ENCODE measurements at regions not wholly inside any gene's neighbourhood (a gene's known extent, or its start where the extent isn't known, plus 50 kb on each side); places are given as distances from the start of the nearest gene placed in this dataset.

DNA sequence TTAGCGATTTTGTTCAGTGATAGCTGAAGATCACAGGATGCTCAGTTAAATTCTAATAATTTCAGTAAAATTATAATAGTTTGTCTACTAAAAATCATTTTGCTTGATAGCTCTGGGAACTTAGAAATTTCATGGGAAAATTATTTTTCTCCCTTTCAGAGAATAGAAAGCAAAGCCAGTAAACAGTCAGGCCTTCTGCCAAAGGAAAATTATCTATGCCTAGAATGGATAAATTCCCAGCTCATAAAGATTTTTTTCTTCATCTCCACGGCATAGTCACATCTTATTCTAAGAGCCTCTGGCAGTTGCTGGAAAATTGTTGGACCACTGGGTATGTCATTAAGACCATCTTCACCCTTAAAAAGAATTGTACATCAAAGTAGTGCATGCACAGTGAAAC, 169.6 kb upstream of the ANO3 start:
- DNase-seq (ENCODE audit: low read depth in 2 of 2) = no peak

DNA sequence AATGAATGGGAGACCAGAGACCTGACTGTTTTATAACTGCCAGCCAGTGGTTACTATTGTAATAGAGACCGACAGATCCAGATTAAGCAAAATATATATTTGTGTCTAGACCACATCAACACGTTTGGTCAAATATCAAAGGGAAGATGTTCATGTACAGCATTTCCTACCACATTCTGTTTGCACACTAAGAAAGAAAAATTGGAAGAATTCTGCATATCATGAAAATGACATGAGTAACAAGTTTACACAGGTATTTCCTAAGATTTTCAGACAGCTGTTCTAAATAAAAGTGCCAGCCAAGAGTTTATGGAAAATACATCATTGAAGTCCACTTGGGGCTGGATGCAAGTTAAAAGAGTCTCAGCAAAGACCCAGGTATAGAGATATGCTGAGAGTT, 145.5 kb upstream of the ANO3 start:
- DNase-seq (ENCODE audit: low read depth in 2 of 2) = no peak

DNA sequence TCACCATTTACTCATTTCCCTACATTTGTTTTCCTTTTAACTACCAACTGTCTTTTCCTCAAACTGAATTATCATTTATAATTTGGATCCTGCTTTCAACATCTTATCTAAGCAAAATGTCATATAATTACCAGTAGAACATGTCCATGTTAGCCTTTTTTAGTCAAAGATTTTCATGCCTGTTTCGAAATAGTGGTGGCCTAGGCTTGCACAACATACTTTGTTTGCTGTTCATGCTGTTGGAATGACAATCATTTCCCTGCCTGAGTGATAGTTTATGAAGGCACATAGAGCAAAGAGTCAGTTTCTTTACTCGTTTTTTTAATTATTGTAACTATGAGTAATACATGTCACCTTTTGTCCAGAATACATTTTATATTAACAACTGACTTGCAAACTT, 144.3 kb upstream of the ANO3 start:
- DNase-seq (ENCODE audit: low read depth in 2 of 2) = no peak

DNA sequence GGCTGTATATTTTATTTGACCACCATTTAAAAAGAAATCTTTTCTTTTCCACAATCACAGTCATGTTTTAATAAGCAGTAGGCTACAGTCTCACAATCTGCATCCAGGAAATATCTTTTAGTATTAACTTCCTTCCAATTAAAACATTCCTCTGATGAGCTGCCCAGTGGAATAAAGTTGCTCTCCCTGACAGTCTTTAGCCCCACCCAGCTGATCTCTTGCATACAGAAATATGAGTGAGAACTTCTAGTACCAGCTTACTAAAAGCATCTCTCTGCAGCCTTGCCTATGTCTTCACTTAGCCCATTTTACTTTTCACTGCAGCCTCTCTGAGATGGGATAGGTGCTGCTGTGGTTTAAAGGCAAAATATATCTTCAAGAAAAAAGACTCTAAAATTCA, 143.4 kb upstream of the ANO3 start:
- DNase-seq (ENCODE audit: low read depth in 2 of 2) = no peak

DNA sequence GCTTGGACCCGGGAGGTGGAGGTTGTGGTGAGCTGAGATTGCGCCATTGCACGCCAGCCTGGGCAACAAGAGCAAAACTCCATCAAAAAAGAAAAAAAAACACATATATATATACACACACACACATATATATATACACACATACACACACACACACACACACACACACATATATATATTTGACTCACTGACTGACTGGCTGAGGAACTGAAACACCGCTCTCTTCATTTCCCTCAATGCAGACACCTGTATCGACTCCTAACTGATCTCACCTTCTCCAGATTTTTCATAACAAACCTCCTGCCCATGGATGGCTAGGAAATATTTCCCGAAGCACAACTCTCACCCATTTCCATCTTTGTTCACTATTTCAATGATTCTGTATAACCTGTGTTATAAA, 140.7 kb upstream of the ANO3 start:
- DNase-seq (ENCODE audit: low read depth in 2 of 2) = no peak

DNA sequence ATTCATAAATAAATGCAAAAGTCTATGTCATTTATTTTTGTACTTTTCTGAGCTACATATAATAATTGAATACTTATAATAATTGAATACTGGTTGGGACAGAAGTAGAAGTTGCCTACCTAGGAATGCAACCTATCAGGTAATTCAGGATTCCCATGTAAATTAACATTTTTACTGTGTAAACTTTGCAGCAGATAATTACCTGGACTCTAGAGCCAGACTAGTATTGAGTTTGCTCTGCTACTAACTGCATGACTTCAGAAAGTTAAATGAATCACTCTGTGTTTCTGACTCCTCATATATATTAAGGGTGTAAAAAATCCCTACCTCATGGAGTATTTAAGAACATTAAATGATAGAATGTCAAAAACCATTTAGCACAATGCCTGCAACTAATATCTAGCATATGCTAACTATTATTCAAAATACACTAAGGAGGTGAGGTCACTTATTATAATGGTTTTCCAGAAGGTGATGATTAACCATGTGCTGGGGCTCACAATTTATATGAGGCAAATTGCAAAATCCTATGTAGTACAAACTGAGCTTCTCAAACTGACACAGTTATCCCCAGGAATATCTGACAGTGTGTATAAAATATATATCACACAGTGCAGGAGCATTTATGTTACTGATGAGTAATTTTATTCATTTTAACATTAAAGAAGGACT, 138.1 kb upstream of the ANO3 start:
- no peak for DNase-seq (ENCODE audit: low read depth in 2 of 2)

DNA sequence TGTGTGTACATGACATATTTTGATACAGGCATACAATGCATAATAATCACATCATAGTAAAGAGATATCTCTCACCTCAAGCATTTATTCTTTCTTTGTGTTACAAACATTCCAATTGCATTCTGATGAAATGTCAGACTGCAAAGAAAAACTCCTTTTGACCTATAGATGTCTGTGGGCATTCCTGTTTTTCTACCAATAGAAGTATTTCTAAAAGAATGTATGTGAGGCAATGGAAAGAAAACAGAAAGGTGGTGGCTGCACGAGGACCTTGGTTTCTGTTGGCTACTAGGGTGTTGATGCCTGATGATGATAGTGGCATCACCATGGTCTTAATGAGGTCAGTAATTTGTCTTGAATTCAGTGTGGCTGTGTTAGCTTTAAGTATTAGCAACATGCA, 137.0 kb upstream of the ANO3 start:
- no peak for DNase-seq (ENCODE audit: low read depth in 2 of 2)

DNA sequence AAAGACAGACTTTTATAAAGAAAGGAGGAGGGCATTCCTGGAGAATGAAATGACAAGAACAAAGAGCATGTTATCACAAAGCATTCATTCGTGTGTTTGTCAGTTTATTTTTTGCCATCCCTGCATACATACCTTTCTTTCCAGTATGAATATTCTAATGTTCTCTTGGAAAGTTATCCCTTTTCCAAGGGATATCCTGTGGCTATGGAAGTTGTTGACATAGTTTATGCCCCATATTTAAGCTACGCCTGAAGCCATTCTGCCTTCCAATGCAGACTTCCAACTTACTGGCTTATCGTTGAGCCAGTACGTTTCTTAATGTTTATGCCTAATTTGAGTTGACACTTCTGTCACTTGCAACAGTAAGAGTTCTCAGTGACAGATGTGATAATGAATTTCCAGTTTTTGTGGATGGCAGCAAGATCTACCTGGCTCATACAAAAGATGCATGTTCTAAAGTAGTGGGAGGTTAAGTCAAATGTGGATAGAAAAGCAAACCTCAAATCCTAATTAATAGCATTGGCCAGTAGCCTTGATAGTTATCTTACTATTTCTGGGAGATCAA, 133.3 kb upstream of the ANO3 start:
- no peak for DNase-seq (ENCODE audit: low read depth in 2 of 2)

DNA sequence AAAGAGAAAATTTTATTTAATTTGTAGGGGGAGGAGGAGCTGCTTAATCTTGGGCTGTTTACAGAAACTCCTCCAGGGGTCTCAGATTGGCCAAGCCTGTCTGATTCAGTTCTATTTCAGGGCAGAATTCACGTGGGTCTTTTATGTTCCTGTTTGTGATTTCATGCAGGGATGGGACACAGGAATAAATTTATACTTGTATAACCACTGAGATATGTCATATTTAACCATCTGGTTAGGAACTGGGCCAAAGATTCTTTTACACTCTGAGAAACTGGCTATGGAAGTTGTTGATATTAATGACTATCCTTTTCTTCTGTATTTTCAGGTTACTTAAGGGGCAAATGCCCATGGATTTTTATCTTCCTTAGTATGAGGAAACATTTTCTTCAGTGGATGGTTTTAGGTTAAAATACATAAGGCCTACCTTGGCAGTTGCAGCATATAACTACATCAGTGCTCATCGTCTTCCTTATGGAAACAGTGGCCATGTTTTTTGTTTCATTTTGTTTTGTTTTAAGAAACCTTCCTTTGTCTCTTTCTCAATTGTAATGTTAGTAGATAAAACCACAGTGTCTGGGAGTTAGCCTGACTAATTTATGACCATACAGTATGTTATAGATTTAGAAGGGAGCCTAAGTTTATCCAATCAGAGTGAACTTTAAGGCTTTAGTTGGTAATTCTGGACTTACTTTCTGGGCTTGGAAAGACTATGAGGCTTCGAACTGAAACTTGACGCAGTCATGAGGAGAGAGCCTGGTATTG, 132.4 kb upstream of the ANO3 start:
- DNase-seq (ENCODE audit: low read depth in 2 of 2) = no peak

DNA sequence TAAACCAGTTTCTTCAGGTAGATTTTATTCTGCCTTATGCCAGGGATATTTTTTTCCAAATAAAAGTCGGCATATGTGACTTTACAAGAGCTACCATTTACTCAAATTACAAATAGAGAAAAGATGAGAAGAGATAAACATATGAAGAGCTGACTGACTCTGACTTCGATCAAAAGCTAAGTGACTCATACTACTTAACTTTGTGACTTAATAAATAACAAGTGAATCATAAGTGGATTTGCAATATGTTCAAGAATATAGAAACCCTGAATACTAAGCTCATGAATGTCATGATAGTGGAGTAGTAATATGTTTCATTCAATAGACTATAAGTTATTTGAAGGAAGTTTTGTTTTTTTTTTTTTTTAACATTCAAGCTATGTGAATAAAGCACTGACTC, 130.5 kb upstream of the ANO3 start:
- DNase-seq (ENCODE audit: low read depth in 2 of 2) = no peak

DNA sequence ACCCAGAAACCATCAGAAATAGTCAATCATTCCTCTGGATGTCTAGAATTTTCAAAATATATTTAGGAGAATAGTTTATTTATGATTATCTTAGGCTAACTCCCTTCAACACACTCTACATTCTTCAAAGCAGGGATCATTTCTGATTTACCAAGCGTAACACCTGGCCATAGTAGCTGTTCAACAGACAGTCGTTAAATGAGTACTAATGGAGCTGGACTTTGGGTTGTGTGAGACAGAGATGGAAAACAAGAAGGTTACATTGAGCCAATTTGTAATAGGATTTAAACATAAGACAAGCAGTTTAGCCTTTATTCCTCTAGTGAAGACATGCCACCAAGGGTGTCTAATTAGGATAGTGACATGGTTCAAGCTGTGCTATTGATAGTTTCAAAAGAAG, 129.2 kb upstream of the ANO3 start:
- no peak for DNase-seq (ENCODE audit: low read depth in 2 of 2)

DNA sequence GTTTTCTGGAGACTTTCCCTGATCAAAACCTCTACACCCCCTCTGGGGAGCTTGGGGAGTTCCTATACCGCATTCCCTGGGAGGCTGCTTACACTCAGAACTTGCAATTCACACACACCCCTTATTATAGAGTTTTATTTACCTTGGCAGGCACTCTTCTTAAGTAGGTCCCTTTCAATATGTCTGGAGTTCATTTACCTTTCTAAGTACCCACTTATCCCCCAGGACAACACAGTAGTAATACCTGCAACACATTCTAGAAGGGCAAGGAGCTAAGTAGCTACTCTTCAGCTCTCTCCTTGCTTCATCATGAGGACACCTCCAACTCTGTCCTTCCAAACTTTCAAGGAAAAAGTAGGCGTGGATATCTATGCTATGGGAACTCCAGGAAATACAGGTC, 127.8 kb upstream of the ANO3 start:
- no peak for DNase-seq (ENCODE audit: low read depth in 2 of 2)

DNA sequence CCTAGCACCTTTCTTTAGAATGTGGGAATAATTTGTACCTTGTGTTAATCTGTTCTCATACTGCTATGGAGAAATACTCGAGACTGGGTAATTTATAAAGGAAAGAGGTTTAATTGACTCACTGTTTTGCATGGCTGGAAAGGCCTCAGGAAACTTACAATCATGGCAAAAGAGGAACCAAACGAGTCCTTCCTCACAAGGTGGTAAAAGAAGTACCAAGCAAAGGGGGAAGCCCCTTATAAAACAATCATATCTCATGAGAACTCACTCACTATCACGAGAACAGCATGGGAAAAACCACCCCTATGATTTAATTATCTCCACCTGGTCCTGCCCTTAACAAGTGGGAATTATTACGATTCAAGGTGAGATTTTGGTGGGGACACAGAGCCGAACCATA, 127.1 kb upstream of the ANO3 start:
- DNase-seq (ENCODE audit: low read depth in 2 of 2) = no peak

DNA sequence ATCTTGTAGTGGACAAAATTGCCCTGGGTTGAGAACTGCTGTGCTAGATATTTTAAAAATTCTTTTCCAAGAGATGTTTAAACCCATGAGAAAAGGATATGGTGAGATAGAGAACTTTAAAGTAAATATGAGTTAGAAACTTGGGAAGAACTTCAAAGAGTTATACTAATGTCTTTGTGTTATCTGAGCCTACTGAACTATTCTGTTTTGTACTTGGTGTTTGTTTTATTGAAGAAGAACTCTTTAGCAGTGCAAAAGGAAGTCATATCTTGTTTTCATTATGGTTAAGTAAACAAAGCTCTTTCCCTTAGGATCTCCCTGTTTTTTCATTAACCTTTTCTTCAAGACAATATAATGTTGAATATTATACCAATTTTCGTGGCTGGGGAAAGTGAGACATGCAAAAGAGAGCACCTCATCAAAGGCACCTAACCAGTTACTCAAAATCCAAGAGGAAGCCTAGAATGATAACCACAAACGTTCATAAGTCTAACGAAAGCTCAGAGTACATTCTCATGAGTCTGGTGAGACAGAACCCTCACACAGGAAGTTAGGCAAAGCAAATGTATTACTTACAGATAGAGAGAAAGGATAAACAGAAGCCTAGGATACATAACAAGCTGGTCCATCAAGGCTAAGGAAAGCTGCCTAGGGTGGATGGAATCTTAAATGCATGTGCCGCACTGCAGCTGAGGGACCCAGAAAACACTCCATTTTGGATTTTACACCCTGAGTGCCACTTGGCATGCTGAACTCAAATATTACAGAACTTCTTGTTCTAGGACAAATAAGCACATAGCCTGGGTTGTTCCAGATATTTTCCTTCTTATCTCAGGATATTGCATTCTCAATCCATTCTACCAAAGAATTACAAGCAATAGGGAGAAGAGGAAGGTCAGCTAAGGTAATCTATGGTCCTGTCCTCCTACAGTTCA, 112.5 kb upstream of the ANO3 start:
- DNase-seq (ENCODE audit: low read depth in 2 of 2) = no peak

DNA sequence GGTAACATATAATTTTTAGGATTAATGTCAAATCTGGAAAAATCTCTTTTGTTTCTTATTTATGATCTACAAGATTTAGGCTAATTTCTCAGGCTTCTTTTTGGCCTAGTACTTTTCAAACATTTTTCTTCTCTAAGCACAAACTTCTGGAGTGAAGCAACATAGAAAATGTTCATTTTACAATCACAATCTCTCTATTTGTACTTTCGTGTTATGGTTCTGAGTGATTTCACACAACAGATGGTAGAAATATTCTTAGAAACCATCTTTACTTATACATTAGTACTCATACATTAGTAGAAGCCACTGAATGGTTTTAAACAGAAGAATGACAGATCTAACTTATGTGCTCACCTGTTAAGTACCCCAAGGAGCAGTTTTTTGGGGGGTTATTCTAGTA, 106.3 kb upstream of the ANO3 start:
- DNase-seq (ENCODE audit: low read depth in 2 of 2) = no peak

DNA sequence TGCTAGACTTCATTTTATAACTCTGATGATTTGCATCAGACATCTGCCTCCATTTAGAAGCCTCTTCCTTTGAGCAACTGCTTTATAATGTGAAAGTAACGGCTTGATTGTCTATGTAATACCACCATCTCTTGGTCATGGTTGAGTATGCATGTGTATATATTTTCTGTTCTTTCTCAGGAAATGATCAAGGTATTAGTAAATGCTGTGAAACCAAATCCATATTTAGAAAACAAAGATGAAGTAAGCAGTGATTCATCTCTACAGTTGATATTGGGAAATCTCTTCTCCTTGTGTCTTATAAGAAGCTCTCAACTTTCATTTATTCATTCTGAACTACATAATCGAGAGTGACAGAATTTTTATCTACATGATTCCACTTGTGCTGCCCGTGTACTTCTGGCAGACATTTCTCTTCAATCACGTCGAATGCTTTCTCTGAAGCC, 104.6 kb upstream of the ANO3 start:
- no peak for DNase-seq (ENCODE audit: low read depth in 2 of 2)

DNA sequence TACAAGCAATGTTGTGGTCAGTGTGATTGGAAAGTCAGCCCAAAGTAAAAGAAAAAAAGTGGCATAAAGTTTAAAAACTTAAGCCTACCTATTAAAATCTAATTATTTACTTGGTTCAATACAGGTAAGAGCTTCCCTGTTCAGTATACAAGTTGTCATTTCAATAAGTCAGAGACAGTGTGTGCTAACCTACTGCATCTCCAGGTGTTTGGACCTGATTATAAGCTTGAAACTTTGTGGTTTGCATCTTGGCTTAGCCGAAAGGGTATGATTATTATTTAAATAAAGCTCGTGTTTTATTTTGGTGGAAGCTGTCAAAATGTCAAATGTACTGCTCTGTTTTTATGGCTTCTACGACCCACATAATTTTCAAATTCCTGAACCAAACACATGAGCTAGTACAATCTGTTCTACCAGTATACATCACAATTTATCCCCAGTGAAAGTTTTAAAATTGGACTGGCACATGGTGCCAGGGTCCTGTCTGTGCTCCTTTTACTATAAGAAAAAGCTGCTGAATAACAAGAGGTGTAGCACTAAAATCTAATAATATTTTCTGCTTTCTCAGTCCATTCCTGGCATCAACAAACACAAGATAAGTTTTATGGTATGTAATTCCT, 103.9 kb upstream of the ANO3 start:
- DNase-seq (ENCODE audit: low read depth in 2 of 2) = no peak

DNA sequence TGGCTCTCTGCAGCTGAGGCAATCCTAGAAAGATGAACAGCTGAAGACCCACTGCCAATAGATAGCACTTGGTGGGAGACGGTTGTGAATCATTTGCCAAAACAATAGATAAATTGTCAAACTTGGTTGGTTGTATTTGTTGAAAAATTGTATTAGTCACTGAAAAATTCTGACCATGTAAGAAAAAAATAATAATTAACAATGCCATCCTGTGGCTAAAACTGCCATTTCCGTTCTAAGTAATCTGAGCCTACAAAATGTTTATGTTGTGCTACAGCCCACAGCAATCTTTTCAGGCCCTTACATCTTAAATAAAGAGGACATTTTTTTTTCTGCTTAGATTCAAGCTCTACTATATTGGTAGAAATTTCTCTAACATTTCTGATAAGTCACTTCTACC, 103.2 kb upstream of the ANO3 start:
- DNase-seq (ENCODE audit: low read depth in 2 of 2) = no peak

DNA sequence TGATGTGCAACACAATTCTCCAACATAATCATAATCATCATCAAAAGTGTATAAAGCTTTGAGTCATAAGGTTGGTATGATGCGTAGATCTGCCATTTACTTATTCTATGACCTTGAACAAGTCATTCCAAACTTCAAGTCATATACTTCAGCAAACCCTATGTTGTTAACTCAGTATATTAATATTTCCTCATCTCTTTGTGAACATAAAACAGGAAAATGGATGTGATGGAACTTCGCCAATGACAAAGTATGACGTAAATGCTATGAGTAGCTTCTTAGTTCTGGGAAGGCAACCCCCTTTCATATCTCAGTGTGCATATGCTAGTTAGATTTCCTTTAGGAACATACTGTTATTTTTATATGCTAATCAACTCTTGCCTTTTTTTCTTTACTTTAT, 102.7 kb upstream of the ANO3 start:
- DNase-seq (ENCODE audit: low read depth in 2 of 2) = no peak

DNA sequence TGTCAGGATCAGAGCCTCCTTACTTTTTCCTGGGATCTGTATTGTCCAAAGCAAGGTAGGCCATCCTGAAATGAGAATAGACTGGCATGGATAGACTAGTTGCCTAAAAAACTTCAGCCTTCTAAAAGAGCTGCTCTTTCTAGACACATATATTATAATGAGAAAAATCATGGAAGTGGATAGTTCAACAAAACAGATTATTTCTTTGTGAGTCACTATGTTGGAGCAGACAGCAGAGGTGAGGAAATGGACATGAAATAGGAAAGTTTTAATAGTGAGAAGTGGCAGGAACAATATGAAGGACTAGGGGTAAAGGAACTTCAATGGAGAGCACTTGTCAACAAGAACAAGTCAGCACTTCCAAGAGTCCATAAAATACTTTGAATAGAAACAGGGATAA, 101.9 kb upstream of the ANO3 start:
- no peak for DNase-seq (ENCODE audit: low read depth in 2 of 2)

DNA sequence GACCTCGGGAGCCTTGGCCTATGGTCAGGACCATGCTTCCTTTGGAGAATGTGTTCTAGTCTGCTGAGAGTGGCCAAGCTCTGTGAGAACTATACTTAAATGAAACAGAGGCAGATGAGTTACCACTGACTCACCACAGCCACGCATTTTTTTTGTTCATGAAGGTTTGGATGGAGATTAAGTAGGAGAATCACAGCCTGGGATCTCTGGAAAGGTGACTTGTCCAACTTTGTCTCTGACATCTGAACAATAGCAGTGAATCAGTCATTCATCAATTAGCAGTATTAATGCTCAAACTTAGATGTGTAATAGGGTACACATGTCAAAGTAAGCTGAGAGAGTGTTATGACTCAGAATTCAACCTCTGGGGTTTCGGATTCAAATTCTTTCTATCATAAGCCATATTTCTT, 100.7 kb upstream of the ANO3 start:
- DNase-seq (ENCODE audit: low read depth in 2 of 2) = no peak

DNA sequence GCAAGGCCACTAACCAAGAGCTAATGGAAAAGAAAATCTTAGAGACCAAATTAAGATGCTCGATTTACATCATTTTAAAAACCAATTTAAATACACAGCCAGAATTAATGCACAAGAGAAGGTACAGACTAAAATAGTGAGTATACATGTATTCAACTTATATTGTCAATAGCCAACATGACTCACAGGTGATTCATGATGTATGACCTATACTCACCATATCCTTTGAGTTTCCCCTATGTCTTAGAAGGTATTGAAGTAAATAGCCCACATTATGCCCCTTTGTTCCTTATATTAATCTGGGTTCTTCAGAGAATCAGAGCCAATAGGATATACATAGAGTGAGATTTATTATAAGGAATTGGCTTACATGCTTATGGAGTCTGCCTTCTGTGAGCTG, 97.5 kb upstream of the ANO3 start:
- no peak for DNase-seq (ENCODE audit: low read depth in 2 of 2)

All from stimulated activated CD8-positive, alpha-beta memory T cell treated with anti-CD3 and anti-CD28 coated beads, Interleukin-2, amount 100 ng/mL, for 48 hours (primary cell).